MM.1S (cell line): ENCODE measurements at regions not wholly inside any gene's neighbourhood (a gene's known extent, or its start where the extent isn't known, plus 50 kb on each side); places are given as distances from the start of the nearest gene placed in this dataset.

ENCODE experiments used
- DNase-seq: peaks from one replicate; pipeline ENCODE4 v3.0.0-alpha.2; 2015
- H2AFZ ChIP-seq: fragments of 300-600 bp; sonication (generic); 2 replicates; pipeline ENCODE4 v1.6.0; 2016; ENCODE audit warnings: antibody characterized with exemption, low read length
- H3F3A ChIP-seq: fragments of 300-600 bp; sonication (generic); 2 replicates; pipeline ENCODE4 v1.6.1; 2016; ENCODE audit warnings: mild to moderate bottlenecking, antibody characterized with exemption, low read length, moderate library complexity, mixed read lengths; ENCODE audit not compliant: insufficient read depth
- H3K27ac ChIP-seq: fragments of 300-600 bp; sonication (generic); 2 replicates; pipeline ENCODE4 v1.5.1; 2016; ENCODE audit warnings: mild to moderate bottlenecking, low read length
- H3K27me3 ChIP-seq: fragments of 300-600 bp; sonication (generic); replicated peaks from 2 replicates; pipeline ENCODE4 v1.6.0; 2016; ENCODE audit warnings: low read length; ENCODE audit not compliant: insufficient read depth
- H3K36me3 ChIP-seq: fragments of 300-600 bp; sonication (generic); replicated peaks from 2 replicates; pipeline ENCODE4 v1.6.1; 2016; ENCODE audit warnings: mild to moderate bottlenecking, low read length, mixed read lengths; ENCODE audit not compliant: insufficient read depth
- H3K4me1 ChIP-seq: fragments of 300-600 bp; sonication (generic); 2 replicates; pipeline ENCODE4 v1.6.1; 2016; ENCODE audit warnings: low read length, mixed read lengths
- H3K4me2 ChIP-seq: fragments of 300-600 bp; sonication (generic); 2 replicates; pipeline ENCODE4 v1.6.0; 2016; ENCODE audit warnings: low read depth, low read length
- H3K4me3 ChIP-seq: fragments of 300-600 bp; sonication (generic); 2 replicates; pipeline ENCODE4 v1.5.1; 2016; ENCODE audit warnings: low read length, mixed read lengths
- H3K79me2 ChIP-seq: fragments of 300-600 bp; sonication (generic); 2 replicates; pipeline ENCODE4 v1.6.1; 2016; ENCODE audit warnings: mixed run types, low read length, mixed read lengths
- H3K9ac ChIP-seq: fragments of 300-600 bp; sonication (generic); 2 replicates; pipeline ENCODE4 v1.6.1; 2016; ENCODE audit warnings: low read length, mixed read lengths
- H3K9me2 ChIP-seq: fragments of 300-600 bp; sonication (generic); replicated peaks from 2 replicates; pipeline ENCODE4 v1.6.1; 2016; ENCODE audit warnings: mild to moderate bottlenecking, low read length, mixed read lengths; ENCODE audit not compliant: insufficient read depth
- H3K9me3 ChIP-seq: fragments of 300-600 bp; sonication (generic); replicated peaks from 2 replicates; pipeline ENCODE4 v1.6.1; 2016; ENCODE audit warnings: mild to moderate bottlenecking, low read length, mixed read lengths; ENCODE audit not compliant: insufficient read depth
- H4K20me1 ChIP-seq: fragments of 300-600 bp; sonication (generic); 2 replicates; pipeline ENCODE4 v1.6.1; 2016; ENCODE audit warnings: mild to moderate bottlenecking, low read length, moderate library complexity, mixed read lengths; ENCODE audit not compliant: insufficient read depth
- CTCF ChIP-seq: fragments of 300-600 bp; sonication (generic); IDR thresholded peaks from 2 replicates; pipeline ENCODE4 v1.5.1; 2016; ENCODE audit warnings: antibody characterized with exemption, low read length, mixed read lengths
- EZH2 ChIP-seq: fragments of 300-600 bp; sonication (generic); optimal IDR thresholded peaks from 2 replicates; pipeline ENCODE3; 2017; ENCODE audit warnings: low read depth, mild to moderate bottlenecking, antibody characterized with exemption, low read length, mixed read lengths
- EZH2phosphoT487 ChIP-seq: fragments of 300-600 bp; sonication (generic); IDR thresholded peaks from 2 replicates; pipeline ENCODE4 v1.6.1; 2018; ENCODE audit warnings: antibody characterized with exemption, low read length

DNA sequence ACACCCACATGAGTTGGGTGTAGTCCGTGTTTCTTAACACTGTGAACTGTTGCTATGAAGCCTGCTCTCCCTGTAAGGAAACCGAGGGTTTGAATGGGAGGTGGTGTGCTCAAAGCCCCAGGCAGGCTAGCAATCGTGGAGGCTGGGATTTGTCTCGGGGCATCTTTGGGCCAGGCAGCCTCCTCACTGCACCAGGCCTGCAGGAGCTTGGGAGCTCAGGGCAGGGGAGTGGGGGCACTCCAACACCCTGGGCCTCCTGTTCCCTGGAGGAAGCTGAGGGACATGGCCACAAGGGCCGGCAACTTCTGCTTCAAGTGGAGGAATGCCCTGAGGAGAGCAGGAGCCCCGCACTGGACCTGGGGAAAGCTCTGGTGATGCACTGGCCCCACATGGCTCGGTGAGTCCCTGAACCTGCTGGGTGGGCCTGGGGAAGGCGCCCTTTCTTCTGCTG is 164.7 kb upstream of the B3GAT1 start:
- Histone ChIP-seq H3K79me2 (no peaks in the 10 kb centered on the region), H3K27ac (no peak overlapping the region), H3F3A (no peaks in the 10 kb centered on the region), H4K20me1 (no peaks in the 10 kb centered on the region), H3K9ac (no peak overlapping the region), H3K4me2 (no peak overlapping the region), H3K27me3 (no peaks in the 10 kb centered on the region), H3K4me3 (no peak overlapping the region), H3K4me1 (no peaks in the 10 kb centered on the region), H3K9me3 (no peaks in the 10 kb centered on the region), H3K36me3 (no peaks in the 10 kb centered on the region), H3K9me2 (no peaks in the 10 kb centered on the region), H2AFZ (no peak overlapping the region)
- TF ChIP-seq CTCF (no peak), EZH2 (no peak), EZH2phosphoT487 (no peak)
- no peak for DNase-seq

DNA sequence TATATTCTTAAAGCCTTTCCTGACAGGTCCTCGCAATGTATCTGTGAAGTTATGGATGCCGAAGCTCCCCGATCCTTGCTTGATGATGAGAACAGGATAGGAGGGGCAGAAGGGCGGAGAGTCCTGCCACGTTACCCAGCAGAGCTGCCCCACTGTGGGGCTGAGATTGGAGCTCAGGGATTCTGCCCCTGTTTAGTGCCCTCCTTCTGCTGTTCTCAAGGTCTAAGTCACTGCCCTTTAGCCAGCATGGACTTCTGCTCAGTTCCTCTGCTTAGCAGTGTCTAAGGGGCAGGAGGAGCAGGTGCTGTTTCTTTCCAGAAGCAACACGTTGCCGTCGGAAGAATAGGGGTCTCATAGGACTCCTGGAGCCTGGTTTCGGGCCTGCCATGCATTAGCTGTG is 164.2 kb upstream of the B3GAT1 start:
- no peaks in the 10 kb centered on the region for H4K20me1 ChIP-seq
- no peak overlapping the region for H2AFZ ChIP-seq
- no peaks in the 10 kb centered on the region for H3K79me2 ChIP-seq
- H3K36me3 ChIP-seq, result no peaks in the 10 kb centered on the region
- H3F3A ChIP-seq, result no peaks in the 10 kb centered on the region
- no peaks in the 10 kb centered on the region for H3K4me1 ChIP-seq
- H3K27me3 ChIP-seq, result no peaks in the 10 kb centered on the region
- no peaks in the 10 kb centered on the region for H3K9me3 ChIP-seq
- H3K9me2 ChIP-seq, result no peaks in the 10 kb centered on the region
- no peak for TF ChIP-seq EZH2phosphoT487
- no peak for TF ChIP-seq CTCF
- TF ChIP-seq EZH2, result no peak
- H3K27ac ChIP-seq, result no peak overlapping the region
- no peak overlapping the region for H3K4me3 ChIP-seq
- no peak overlapping the region for H3K4me2 ChIP-seq
- DNase-seq, result no peak
- no peak overlapping the region for H3K9ac ChIP-seq

DNA sequence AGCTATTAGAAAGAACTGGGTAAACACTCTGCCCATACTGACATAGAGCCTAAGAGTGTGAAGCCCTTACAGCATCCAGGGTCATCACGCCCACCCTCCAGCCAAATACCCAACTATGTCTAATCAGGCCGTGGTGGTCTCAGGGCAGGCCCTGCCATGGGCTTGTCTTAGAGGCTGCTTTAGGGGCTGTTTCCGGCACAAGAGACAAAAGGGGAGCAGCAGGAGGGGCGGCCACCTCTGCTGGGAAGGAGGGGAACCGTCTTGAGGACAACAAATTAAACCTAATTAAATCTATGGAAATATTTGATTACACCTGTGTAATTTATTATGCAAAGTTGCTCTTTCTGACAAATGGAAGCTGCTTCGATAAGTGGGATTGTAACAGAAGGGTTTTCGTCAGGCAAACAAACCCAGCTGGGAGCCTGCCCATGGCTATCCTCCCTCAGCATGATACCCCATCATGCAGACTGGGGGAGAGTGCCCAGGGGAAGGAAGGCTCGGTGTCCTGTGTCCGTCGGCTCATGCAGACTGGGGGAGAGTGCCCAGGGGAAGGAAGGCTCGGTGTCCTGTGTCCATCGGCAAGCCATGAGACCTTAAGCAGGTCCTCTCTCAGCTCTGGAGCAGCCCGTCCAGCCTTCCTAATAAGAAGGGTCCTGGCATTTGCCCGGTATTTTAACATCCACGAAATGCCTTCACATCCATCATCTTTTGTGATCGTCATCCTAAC is 163.6 kb upstream of the B3GAT1 start:
- H3K27me3 ChIP-seq, result no peaks in the 10 kb centered on the region
- no peaks in the 10 kb centered on the region for H3K4me1 ChIP-seq
- H3F3A ChIP-seq, result no peaks in the 10 kb centered on the region
- no peaks in the 10 kb centered on the region for H3K9me3 ChIP-seq
- no peak overlapping the region for H3K4me3 ChIP-seq
- no peak overlapping the region for H3K27ac ChIP-seq
- no peak for DNase-seq
- TF ChIP-seq CTCF (no peak), EZH2phosphoT487 (no peak), EZH2 (no peak)
- no peaks in the 10 kb centered on the region for H3K9me2 ChIP-seq
- H2AFZ ChIP-seq, result no peak overlapping the region
- no peak overlapping the region for H3K9ac ChIP-seq
- no peaks in the 10 kb centered on the region for H3K79me2 ChIP-seq
- no peak overlapping the region for H3K4me2 ChIP-seq
- no peaks in the 10 kb centered on the region for H3K36me3 ChIP-seq
- H4K20me1 ChIP-seq, result no peaks in the 10 kb centered on the region
